Endothelial cell of umbilical vein (primary cell): ENCODE measurements at regions not wholly inside any gene's neighbourhood (a gene's known extent, or its start where the extent isn't known, plus 50 kb on each side); places are given as distances from the start of the nearest gene placed in this dataset.

ENCODE experiments used
- CTCF ChIP-seq, 2 donors: IDR thresholded peaks; 1 replicate in 1 of 2; 2 replicates in 1 of 2; pipeline ENCODE4 v1.5.1; 2011; ENCODE audit warnings: low read length in 2 of 2, mild to moderate bottlenecking in 2 of 2, moderate library complexity in 2 of 2, control low read depth in 1 of 2, inconsistent platforms in 1 of 2, low read depth in 1 of 2; ENCODE audit not compliant: insufficient read depth in 1 of 2; ENCODE audit errors: extremely low read depth in 1 of 2
- FOS ChIP-seq: IDR thresholded peaks from 2 replicates; pipeline ENCODE4 v1.6.1; 2011; ENCODE audit warnings: mild to moderate bottlenecking, low read length, moderate library complexity, borderline replicate concordance; ENCODE audit not compliant: insufficient read depth
- JUN ChIP-seq: IDR thresholded peaks from 2 replicates; pipeline ENCODE4 v1.6.1; 2011; ENCODE audit warnings: borderline replicate concordance, low read depth; ENCODE audit not compliant: insufficient read length, insufficient read depth
- MYC ChIP-seq: IDR thresholded peaks from one replicate; pipeline ENCODE4 v1.6.1; 2011; ENCODE audit warnings: mild to moderate bottlenecking, low read depth, low read length
- POLR2A ChIP-seq: IDR thresholded peaks from 2 replicates; pipeline ENCODE4 v1.6.1; 2012; ENCODE audit warnings: low read depth, mild to moderate bottlenecking, control low read depth, low read length

GRCh38 chr4:188930822-188931221 is 791.6 kb downstream of the TRIML1 start:
- TF ChIP-seq CTCF (IDR thresholded peaks at IDR 0.05; ENCODE audit: extremely low read depth in 1 of 2, insufficient read depth in 1 of 2, low read depth in 1 of 2, low read length in 2 of 2) (no peak), POLR2A (no peak), MYC (no peak), FOS (no peak), JUN (no peak)
